ENCODE measurements at regions not wholly inside any gene's neighbourhood (a gene's known extent, or its start where the extent isn't known, plus 50 kb on each side); places are given as distances from the start of the nearest gene placed in this dataset.

DNA sequence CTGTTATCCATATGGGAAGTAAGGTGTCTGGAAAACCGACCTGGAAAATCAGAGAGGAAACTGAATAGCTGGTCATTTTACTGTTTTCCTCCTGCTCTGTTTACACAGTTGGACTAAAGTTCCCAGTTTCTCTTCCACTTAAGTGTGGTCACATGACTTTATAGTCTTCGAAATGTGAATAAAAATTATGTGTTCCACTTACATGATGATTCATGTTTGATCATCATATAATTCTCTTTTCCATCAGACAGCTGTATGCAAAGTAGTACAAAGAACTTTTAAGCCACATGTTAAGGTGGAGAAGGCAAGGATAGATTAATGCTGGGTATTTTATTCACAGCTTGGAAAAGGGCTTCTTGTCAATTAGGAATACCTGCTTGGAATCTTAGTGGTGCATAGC lies 525.5 kb upstream of the BCHE start:
- no peak for TF ChIP-seq CTCF (IDR thresholded peaks at IDR 0.05; ENCODE audit: low read depth, low read length)
- no peak for DNase-seq (ENCODE audit: extremely low read depth, low read depth)

DNA sequence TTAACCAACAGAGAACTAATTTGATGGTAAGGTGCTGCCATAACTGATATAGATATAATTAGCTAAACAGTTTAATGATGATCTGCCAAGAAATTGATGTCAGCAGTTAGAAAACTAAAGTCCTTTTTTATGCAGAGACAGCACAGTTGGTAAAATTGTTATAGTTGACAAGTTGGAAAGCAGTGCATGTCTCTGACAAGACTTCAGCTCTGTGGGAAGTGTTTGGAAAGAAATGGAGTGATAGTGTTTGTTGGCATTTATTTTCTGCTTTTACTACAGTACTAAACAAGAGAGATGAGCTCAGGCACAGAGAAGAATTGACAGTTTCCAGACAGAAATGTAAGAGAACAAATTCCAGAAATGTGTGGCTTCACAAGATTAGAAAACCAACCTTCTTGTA lies 523.5 kb upstream of the BCHE start:
- no peak for DNase-seq (ENCODE audit: extremely low read depth, low read depth)
- no peak for TF ChIP-seq CTCF (IDR thresholded peaks at IDR 0.05; ENCODE audit: low read depth, low read length)

GRCh38 chr3:166351461-166351860 lies 514.2 kb upstream of the BCHE start:
- DNase-seq (ENCODE audit: extremely low read depth, low read depth), result no peak
- no peak for TF ChIP-seq CTCF (IDR thresholded peaks at IDR 0.05; ENCODE audit: low read depth, low read length)

DNA sequence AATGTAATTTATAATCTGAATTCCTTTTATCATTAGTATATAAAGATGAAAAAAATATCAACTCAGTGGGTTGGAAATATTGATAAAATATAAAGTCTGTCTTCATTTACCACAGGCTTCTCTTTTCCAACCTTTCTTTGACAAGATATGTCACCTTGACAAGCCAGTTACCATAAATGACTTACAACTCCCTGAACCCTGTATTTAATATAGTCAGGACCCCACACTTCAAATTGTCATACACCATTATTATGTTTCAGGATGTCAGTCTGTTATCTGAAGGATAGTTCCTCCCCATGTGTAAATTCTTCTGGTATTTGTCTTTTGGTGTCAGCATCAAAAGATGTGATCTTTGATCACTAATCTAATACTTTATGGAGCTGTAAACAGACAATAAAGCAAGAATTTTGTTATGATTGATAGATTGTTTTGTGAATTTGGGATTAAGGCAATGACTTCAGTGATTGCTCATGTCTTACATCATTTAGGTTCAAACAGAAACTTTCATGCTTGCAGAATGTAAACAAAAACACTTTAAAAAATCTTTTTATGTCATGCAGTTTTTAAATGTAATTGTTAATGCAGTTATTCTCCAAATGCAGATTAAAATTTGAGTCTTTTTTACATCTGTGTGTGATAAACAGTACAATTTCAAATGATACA lies 503.5 kb upstream of the BCHE start:
- DNase-seq (ENCODE audit: extremely low read depth, low read depth), result no peak
- no peak for TF ChIP-seq CTCF (IDR thresholded peaks at IDR 0.05; ENCODE audit: low read depth, low read length)

DNA sequence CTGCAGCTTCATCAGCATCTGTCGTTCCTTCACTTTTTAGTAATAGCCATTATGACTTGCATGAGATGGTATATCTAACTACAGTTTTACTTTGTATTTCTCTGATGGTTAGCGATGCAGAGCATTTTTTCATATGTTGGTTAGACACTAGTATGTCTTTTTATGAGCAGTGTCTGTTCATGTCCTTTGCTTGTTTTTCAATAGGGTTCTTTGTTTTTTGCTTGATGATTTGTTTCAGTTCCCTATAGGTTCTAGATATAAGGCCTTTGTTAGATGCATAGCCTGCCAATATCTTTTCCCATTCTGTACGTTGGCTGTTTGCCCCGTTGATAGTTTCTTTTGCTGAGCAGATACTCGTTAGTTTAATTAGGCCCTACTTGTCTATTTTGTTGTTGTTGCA lies 487.2 kb upstream of the BCHE start:
- no peak for DNase-seq (ENCODE audit: extremely low read depth, low read depth)
- no peak for TF ChIP-seq CTCF (IDR thresholded peaks at IDR 0.05; ENCODE audit: low read depth, low read length)

GRCh38 chr3:166322391-166322790 lies 485.2 kb upstream of the BCHE start:
- TF ChIP-seq CTCF (IDR thresholded peaks at IDR 0.05; ENCODE audit: low read depth, low read length), result no peak
- no peak for DNase-seq (ENCODE audit: extremely low read depth, low read depth)

DNA sequence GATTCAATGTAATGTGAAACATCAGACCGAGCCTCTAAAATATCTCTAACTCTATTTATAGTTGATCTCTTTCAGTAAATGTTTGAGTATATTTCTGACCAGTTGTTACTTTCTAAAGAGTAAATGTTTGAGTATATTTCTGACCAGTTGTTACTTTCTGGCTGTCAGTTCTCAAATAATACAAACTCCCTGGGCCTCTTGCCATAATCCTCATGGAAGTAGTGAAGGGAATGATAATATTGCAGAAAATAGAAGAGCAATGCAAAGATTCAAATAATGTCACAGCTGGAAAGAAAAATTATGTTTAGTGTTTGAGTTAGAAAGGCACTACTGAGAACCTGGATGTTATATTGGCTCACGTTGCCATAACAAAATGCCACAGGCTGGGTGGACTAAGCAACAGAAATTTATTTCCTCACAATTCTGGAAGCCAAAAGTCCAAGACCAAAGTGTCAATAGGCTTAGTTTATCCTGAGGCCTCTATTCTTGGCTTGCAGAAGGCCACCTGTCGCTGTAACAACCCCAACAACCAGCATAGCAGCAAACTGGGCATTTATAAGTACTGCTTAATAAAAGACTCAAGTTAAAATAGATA lies 470.6 kb upstream of the BCHE start:
- no peak for TF ChIP-seq CTCF (IDR thresholded peaks at IDR 0.05; ENCODE audit: low read depth, low read length)
- no peak for DNase-seq (ENCODE audit: extremely low read depth, low read depth)
